Mesenchymal stem cell (in vitro differentiated cells and primary cell): ENCODE measurements at regions not wholly inside any gene's neighbourhood (a gene's known extent, or its start where the extent isn't known, plus 50 kb on each side); places are given as distances from the start of the nearest gene placed in this dataset.
"Not testable (repeated sequence)": the region's sequence is repeated elsewhere in the genome, so short reads cannot be mapped to it uniquely, and the experiment has no call there.

Experiments used
- DNase-seq: peaks from one replicate; pipeline ENCODE4 v3.0.0-alpha.2; 2013
- H2AFZ ChIP-seq: one replicate; pipeline ENCODE4 v1.6.1; 2013; ENCODE audit warnings: low read depth, mild to moderate bottlenecking, control low read depth, inconsistent platforms, low read length, moderate library complexity
- H2AK5ac ChIP-seq: 2 replicates; pipeline ENCODE4 v1.6.1; 2013; ENCODE audit warnings: low read length, moderate library complexity, mild to moderate bottlenecking, inconsistent platforms; ENCODE audit not compliant: severe bottlenecking
- H2BK120ac ChIP-seq: one replicate; pipeline ENCODE4 v1.6.1; 2013; ENCODE audit warnings: low read depth, mild to moderate bottlenecking, inconsistent platforms, low read length, moderate library complexity
- H2BK12ac ChIP-seq, 2 experiments: one replicate each; pipeline ENCODE4 v1.6.1; 2013; ENCODE audit warnings: inconsistent platforms in 2 of 2, low read length in 2 of 2, mild to moderate bottlenecking in 2 of 2, moderate library complexity in 2 of 2, control low read depth in 1 of 2
- H2BK15ac ChIP-seq: one replicate; pipeline ENCODE4 v1.6.1; 2013; ENCODE audit warnings: mild to moderate bottlenecking, low read depth, inconsistent platforms; ENCODE audit not compliant: poor library complexity, severe bottlenecking
- H2BK5ac ChIP-seq: 2 replicates; pipeline ENCODE4 v1.6.1; 2013; ENCODE audit warnings: low read depth, mild to moderate bottlenecking, low read length, control low read depth, inconsistent platforms; ENCODE audit not compliant: poor library complexity, severe bottlenecking
- H3K14ac ChIP-seq, 2 experiments: one replicate each; pipeline ENCODE4 v1.6.1; 2013; ENCODE audit warnings: inconsistent platforms in 2 of 2, low read length in 2 of 2, control low read depth in 1 of 2, mild to moderate bottlenecking in 1 of 2, moderate library complexity in 1 of 2
- H3K18ac ChIP-seq, 2 experiments: one replicate each; pipeline ENCODE4 v1.6.1; 2013; ENCODE audit warnings: inconsistent platforms in 2 of 2, low read length in 2 of 2, control low read depth in 1 of 2, low read depth in 1 of 2, mild to moderate bottlenecking in 1 of 2
- H3K23ac ChIP-seq, 2 experiments: one replicate each; pipeline ENCODE4 v1.6.1; 2013; ENCODE audit warnings: inconsistent platforms in 2 of 2, low read length in 2 of 2, mild to moderate bottlenecking in 2 of 2, moderate library complexity in 2 of 2, control low read depth in 1 of 2
- H3K27ac ChIP-seq: 2 replicates; pipeline ENCODE4 v1.5.1; 2013; ENCODE audit warnings: mild to moderate bottlenecking, moderate library complexity, low read length, control low read depth, inconsistent platforms; ENCODE audit not compliant: poor library complexity, severe bottlenecking
- H3K27me3 ChIP-seq, 2 experiments: 2 replicates each; pipeline versions ENCODE4 v1.6.1 to v1.7.0; 2013; ENCODE audit warnings: low read length in 2 of 2, mild to moderate bottlenecking in 2 of 2, moderate library complexity in 2 of 2, control low read depth in 1 of 2, inconsistent platforms in 1 of 2; ENCODE audit not compliant: control insufficient read depth in 1 of 2, insufficient read depth in 1 of 2
- H3K36me3 ChIP-seq, 2 experiments: 2 replicates each; pipeline versions ENCODE4 v1.6.1 to v1.7.0; 2013; ENCODE audit warnings: low read length in 2 of 2, control low read depth in 1 of 2, inconsistent platforms in 1 of 2, low read depth in 1 of 2, mild to moderate bottlenecking in 1 of 2; ENCODE audit not compliant: insufficient read depth in 2 of 2, control insufficient read depth in 1 of 2
- H3K4ac ChIP-seq, 2 experiments: one replicate each; pipeline ENCODE4 v1.6.1; 2013; ENCODE audit warnings: inconsistent platforms in 2 of 2, low read length in 2 of 2, mild to moderate bottlenecking in 2 of 2, moderate library complexity in 2 of 2, control low read depth in 1 of 2, low read depth in 1 of 2
- H3K4me1 ChIP-seq: 2 replicates; pipeline ENCODE4 v1.6.1; 2013; ENCODE audit warnings: low read depth, low read length, control low read depth; ENCODE audit not compliant: control insufficient read depth, insufficient read depth
- H3K4me2 ChIP-seq: 2 replicates; pipeline ENCODE4 v1.6.1; 2013; ENCODE audit warnings: low read length, mild to moderate bottlenecking, inconsistent platforms; ENCODE audit not compliant: poor library complexity, severe bottlenecking
- H3K4me3 ChIP-seq, 2 experiments: 2 replicates each; pipeline versions ENCODE4 v1.5.1 to v1.7.0; 2013; ENCODE audit warnings: low read length in 2 of 2, mild to moderate bottlenecking in 2 of 2, control low read depth in 1 of 2, low read depth in 1 of 2; ENCODE audit not compliant: insufficient read depth in 1 of 2
- H3K79me1 ChIP-seq: replicated peaks from 2 replicates; pipeline ENCODE4 v1.6.1; 2013; ENCODE audit warnings: mild to moderate bottlenecking, control low read depth, low read length, inconsistent platforms; ENCODE audit not compliant: poor library complexity, severe bottlenecking
- H3K9ac ChIP-seq: 2 replicates; pipeline ENCODE4 v1.7.0; 2013; ENCODE audit warnings: mild to moderate bottlenecking, low read length, moderate library complexity
- H3K9me3 ChIP-seq: 2 replicates; pipeline ENCODE4 v1.7.0; 2013; ENCODE audit warnings: mild to moderate bottlenecking, low read length; ENCODE audit not compliant: control insufficient read depth
- H4K8ac ChIP-seq: one replicate; pipeline ENCODE4 v1.6.1; 2013; ENCODE audit warnings: inconsistent platforms, mild to moderate bottlenecking, low read length, moderate library complexity
- H4K91ac ChIP-seq: one replicate; pipeline ENCODE4 v1.6.1; 2013; ENCODE audit warnings: mild to moderate bottlenecking, low read length, inconsistent platforms
- WGBS: methylation state at CpG from one replicate; pipeline ENCODE4 v1.1.7; 2013; ENCODE audit warnings: mixed read lengths; 5-methylcytosine and 5-hydroxymethylcytosine counted together

DNA sequence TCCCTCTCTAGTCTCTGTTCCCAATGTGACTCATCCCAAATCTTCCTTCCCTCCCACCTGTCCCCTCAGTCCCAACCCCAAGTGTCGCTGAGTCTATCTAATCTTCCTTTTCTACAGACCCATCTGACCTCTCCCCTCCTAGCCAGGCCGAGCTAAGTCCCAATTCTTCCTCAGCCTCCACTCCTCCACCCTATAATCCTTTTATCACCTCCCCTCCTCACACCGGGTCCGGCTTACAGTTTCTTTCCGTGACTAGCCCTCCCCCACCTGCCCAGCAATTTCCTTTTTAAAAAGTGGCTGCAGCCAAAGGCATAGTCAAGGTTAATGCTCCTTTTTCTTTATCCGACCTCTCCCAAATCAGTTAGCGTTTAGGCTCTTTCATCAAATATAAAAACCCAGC, 541.0 kb upstream of the CRIM1 start:
- not testable (repeated sequence) for H3K14ac ChIP-seq, H3K18ac ChIP-seq, H2BK5ac ChIP-seq, H3K9ac ChIP-seq, H3K4me1 ChIP-seq, H3K4me2 ChIP-seq, H4K91ac ChIP-seq, H2AFZ ChIP-seq, H3K27ac ChIP-seq, H3K4me3 ChIP-seq, H2BK12ac ChIP-seq, H3K79me1 ChIP-seq, H2BK15ac ChIP-seq, DNase-seq, H4K8ac ChIP-seq, H3K9me3 ChIP-seq, H3K23ac ChIP-seq, H2BK120ac ChIP-seq, H3K36me3 ChIP-seq, H3K27me3 ChIP-seq, H2AK5ac ChIP-seq, H3K4ac ChIP-seq
- 43% methylated on average over 7 of the region's 7 CpGs for WGBS

DNA sequence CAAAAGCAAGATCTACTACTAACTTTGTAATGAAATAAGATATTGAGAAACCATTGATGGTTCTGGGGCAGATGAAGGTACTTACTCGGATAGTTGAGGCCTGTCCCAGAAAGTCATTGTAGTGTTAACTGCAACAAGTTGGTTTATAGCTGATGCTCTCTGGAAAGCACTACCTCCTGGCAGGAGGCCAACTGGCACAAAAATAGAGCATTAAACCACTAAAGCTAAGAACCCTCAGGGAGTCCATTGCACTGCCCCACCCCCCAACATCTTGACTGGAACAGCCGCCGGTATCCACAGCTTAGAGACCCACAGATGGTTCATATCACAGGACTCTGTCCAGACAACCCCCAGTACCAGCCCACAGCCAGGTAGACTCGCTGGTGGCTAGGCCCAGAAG, 552.5 kb upstream of the CRIM1 start:
- WGBS: 88% methylated on average over 4 of the region's 4 CpGs
- H2AFZ ChIP-seq: no peak overlapping the region

DNA sequence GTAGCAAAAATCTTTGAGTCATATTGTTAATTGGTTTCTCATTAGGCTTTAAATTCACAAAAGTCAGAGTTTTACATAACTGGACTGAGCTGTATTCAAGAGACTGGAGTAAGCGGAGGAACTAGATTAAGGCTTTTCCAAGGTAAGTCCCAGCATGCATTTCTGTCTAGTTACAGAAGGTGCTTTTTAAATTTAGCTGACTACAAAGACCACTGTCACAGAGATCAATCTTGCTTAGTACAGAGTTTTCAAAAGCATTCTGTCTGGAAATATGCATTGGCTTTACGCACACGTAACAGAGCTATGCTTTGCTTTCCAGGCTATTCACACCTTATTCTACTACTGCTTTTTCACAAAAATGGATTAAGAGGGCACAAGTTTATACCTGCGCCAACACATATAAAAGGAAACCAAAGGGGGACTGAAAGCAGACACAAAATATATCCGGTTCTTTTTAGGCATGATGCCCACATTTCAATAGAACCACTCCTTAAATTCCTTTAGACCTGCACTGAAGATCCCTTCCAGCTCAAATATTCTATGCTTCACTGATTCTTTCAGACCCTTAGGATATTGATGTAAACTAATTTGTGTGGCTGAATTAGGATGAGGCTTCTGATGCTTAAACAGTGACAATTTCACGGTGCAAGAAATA, 560.7 kb upstream of the CRIM1 start:
- no peak overlapping the region for H2BK5ac ChIP-seq
- no peak overlapping the region for H4K91ac ChIP-seq
- H3K9me3 ChIP-seq: peaks cover 4% of the 10 kb centered on the region
- H3K4ac ChIP-seq: no peak overlapping the region
- H2AFZ ChIP-seq: no peak overlapping the region
- H3K4me1 ChIP-seq: no peaks in the 10 kb centered on the region
- H2BK12ac ChIP-seq: no peak overlapping the region
- no peak overlapping the region for H2AK5ac ChIP-seq
- no peak overlapping the region for H3K23ac ChIP-seq
- H3K18ac ChIP-seq: no peak overlapping the region
- H3K27me3 ChIP-seq: no peaks in the 10 kb centered on the region
- no peak overlapping the region for H3K27ac ChIP-seq
- H2BK15ac ChIP-seq: no peak overlapping the region
- no peaks in the 10 kb centered on the region for H3K36me3 ChIP-seq
- DNase-seq: no peak
- no peak overlapping the region for H3K14ac ChIP-seq
- H3K4me2 ChIP-seq: no peak overlapping the region
- H2BK120ac ChIP-seq: no peak overlapping the region
- H3K9ac ChIP-seq: no peak overlapping the region
- no peak overlapping the region for H4K8ac ChIP-seq
- H3K79me1 ChIP-seq: no peaks in the 10 kb centered on the region
- H3K4me3 ChIP-seq: no peak overlapping the region
- WGBS: 92% methylated on average over 6 of the region's 6 CpGs

More for the DNA sequence above, 552.5 kb upstream of the CRIM1 start:
- H4K8ac ChIP-seq: no peak overlapping the region
- no peak overlapping the region for H2BK120ac ChIP-seq
- no peaks in the 10 kb centered on the region for H3K79me1 ChIP-seq
- no peaks in the 10 kb centered on the region for H3K36me3 ChIP-seq
- no peaks in the 10 kb centered on the region for H3K27me3 ChIP-seq
- H4K91ac ChIP-seq: no peak overlapping the region
- H3K9me3 ChIP-seq: peaks cover 5% of the 10 kb centered on the region
- no peak overlapping the region for H2BK5ac ChIP-seq
- no peak overlapping the region for H3K23ac ChIP-seq
- H3K9ac ChIP-seq: no peak overlapping the region
- no peak overlapping the region for H3K4me3 ChIP-seq
- H2BK12ac ChIP-seq: no peak overlapping the region
- H3K18ac ChIP-seq: no peak overlapping the region
- no peak for DNase-seq
- H3K14ac ChIP-seq: no peak overlapping the region
- no peak overlapping the region for H3K4ac ChIP-seq
- no peak overlapping the region for H3K27ac ChIP-seq
- H2BK15ac ChIP-seq: no peak overlapping the region
- H2AK5ac ChIP-seq: no peak overlapping the region
- H3K4me2 ChIP-seq: no peak overlapping the region
- no peaks in the 10 kb centered on the region for H3K4me1 ChIP-seq

DNA sequence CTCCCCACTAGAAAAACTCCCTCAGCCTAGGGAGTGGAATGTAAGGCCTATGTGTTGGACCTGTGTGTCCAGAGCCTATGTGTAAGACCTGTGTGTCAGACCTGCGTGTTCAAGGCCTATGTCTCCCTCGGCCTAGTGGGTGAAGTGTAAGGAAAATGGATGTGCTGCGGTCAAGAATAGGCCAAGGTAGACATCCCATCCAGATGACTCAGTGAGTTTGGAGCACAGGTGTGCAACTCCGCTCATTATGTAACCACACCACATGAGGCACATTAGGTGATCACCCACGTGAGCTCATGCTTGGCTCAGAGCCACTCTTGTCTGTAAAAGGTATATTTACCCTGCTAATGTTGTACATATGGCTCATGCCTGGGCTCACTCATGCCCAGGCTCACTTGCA, 565.3 kb upstream of the CRIM1 start:
- no peaks in the 10 kb centered on the region for H3K79me1 ChIP-seq
- no peak overlapping the region for H4K8ac ChIP-seq
- H2BK5ac ChIP-seq: no peak overlapping the region
- no peak overlapping the region for H3K18ac ChIP-seq
- no peak overlapping the region for H2BK15ac ChIP-seq
- H3K4me3 ChIP-seq: no peak overlapping the region
- no peak overlapping the region for H4K91ac ChIP-seq
- no peak overlapping the region for H3K14ac ChIP-seq
- H3K4me1 ChIP-seq: no peaks in the 10 kb centered on the region
- no peak overlapping the region for H2BK12ac ChIP-seq
- no peak overlapping the region for H2AFZ ChIP-seq
- no peaks in the 10 kb centered on the region for H3K27me3 ChIP-seq
- H2AK5ac ChIP-seq: no peak overlapping the region
- H3K36me3 ChIP-seq: no peaks in the 10 kb centered on the region
- no peak overlapping the region for H3K23ac ChIP-seq
- no peak overlapping the region for H3K4ac ChIP-seq
- H3K4me2 ChIP-seq: no peak overlapping the region
- no peak overlapping the region for H3K27ac ChIP-seq
- H3K9me3 ChIP-seq: peaks cover 10% of the 10 kb centered on the region
- H2BK120ac ChIP-seq: no peak overlapping the region
- 68% methylated on average over 5 of the region's 5 CpGs for WGBS
- no peak overlapping the region for H3K9ac ChIP-seq
- DNase-seq: no peak
